B cell (primary cell): ENCODE measurements at regions not wholly inside any gene's neighbourhood (a gene's known extent, or its start where the extent isn't known, plus 50 kb on each side); places are given as distances from the start of the nearest gene placed in this dataset.

ENCODE experiments used
- ATAC-seq: fragments of 200-7000 bp; cut with Tn5 transposase; one replicate; pipeline ENCODE4 v1.10.0; 2021; ENCODE audit warnings: low read depth, mild to moderate bottlenecking, moderate number of reproducible peaks, moderate library complexity
- CTCF ChIA-PET: fragments of 350-600 bp; sonication (Branson Sonifier 250); formaldehyde crosslinking; loops from one replicate; lab custom pipeline; 2021; ENCODE audit warnings: antibody characterized with exemption, inconsistent platforms; lab: Charles Lee
- POLR2A ChIA-PET: fragments of 350-600 bp; sonication (Branson Sonifier 250); formaldehyde crosslinking; loops from one replicate; lab custom pipeline; 2021; ENCODE audit warnings: antibody characterized with exemption; lab: Charles Lee
- DNase-seq: peaks from one replicate; pipeline ENCODE4 v3.0.0; 2013
- H2AFZ ChIP-seq: 2 replicates; pipeline ENCODE4 v1.6.1; 2012; ENCODE audit warnings: mild to moderate bottlenecking, low read depth, low read length; ENCODE audit not compliant: insufficient read depth, poor library complexity, severe bottlenecking
- H3K27ac ChIP-seq, 2 donors: 1 replicate in 1 of 2; 2 replicates in 1 of 2; pipeline ENCODE4 v1.5.1; 2012 to 2013; ENCODE audit warnings: low read length in 2 of 2, mild to moderate bottlenecking in 2 of 2, moderate library complexity in 1 of 2
- H3K27me3 ChIP-seq, 4 experiments: fragments of 200-600 bp in 1 of 4; sonication (generic) in 1 of 4; replicated peaks in 1 of 4; 1 replicate in 2 of 4; 2 replicates in 2 of 4; pipeline versions ENCODE4 v1.6.1 to v1.7.0; 2013 to 2016; ENCODE audit warnings: low read length in 3 of 4, mild to moderate bottlenecking in 2 of 4, mixed read lengths in 1 of 4, moderate library complexity in 1 of 4; ENCODE audit not compliant: insufficient read depth in 4 of 4, control insufficient read depth in 3 of 4; ENCODE audit errors: control extremely low read depth in 1 of 4
- H3K36me3 ChIP-seq, 2 experiments: replicated peaks in 1 of 2; 1 replicate in 1 of 2; 2 replicates in 1 of 2; pipeline versions ENCODE4 v1.6.1 to v1.7.1; 2013; ENCODE audit warnings: low read length in 1 of 2; ENCODE audit not compliant: insufficient read depth in 2 of 2, control insufficient read depth in 1 of 2; ENCODE audit errors: control extremely low read depth in 1 of 2, extremely low read depth in 1 of 2
- H3K4me1 ChIP-seq, 2 donors: fragments of 200-600 bp in 1 of 2; sonication (generic) in 1 of 2; 1 replicate in 1 of 2; 2 replicates in 1 of 2; pipeline versions ENCODE4 v1.5.1 to v1.6.1; 2013 to 2017; ENCODE audit warnings: low read length in 2 of 2; ENCODE audit not compliant: control insufficient read depth in 2 of 2, insufficient read depth in 2 of 2
- H3K4me2 ChIP-seq: replicated peaks from 2 replicates; pipeline ENCODE3; 2012; ENCODE audit warnings: mild to moderate bottlenecking, low read depth, low read length; ENCODE audit not compliant: poor library complexity, severe bottlenecking
- H3K4me3 ChIP-seq, 5 experiments: fragments of 200-600 bp in 1 of 5; sonication (generic) in 1 of 5; 1 replicate in 3 of 5; 2 replicates in 2 of 5; pipeline versions ENCODE4 v1.5.1 to v1.7.0; 2011 to 2016; ENCODE audit warnings: low read length in 4 of 5, mild to moderate bottlenecking in 4 of 5, low read depth in 2 of 5, control low read depth in 1 of 5, moderate library complexity in 1 of 5; ENCODE audit not compliant: insufficient read depth in 1 of 5; ENCODE audit errors: control extremely low read depth in 1 of 5, extremely low read depth in 1 of 5
- H3K79me2 ChIP-seq: fragments of 200-600 bp; sonication (generic); one replicate; pipeline ENCODE4 v1.6.0; 2016; ENCODE audit warnings: low read length; ENCODE audit not compliant: control insufficient read depth, insufficient read depth
- H3K9ac ChIP-seq: fragments of 200-600 bp; sonication (generic); 2 replicates; pipeline ENCODE4 v1.6.1; 2017; ENCODE audit warnings: mild to moderate bottlenecking, low read length, moderate library complexity
- H3K9me3 ChIP-seq, 3 donors: one replicate each; pipeline versions ENCODE4 v1.6.1 to v1.7.1; 2013; ENCODE audit warnings: low read length in 2 of 3; ENCODE audit not compliant: control insufficient read depth in 2 of 3, insufficient read depth in 1 of 3; ENCODE audit errors: control extremely low read depth in 1 of 3
- H4K20me1 ChIP-seq: 2 replicates; pipeline ENCODE4 v1.6.0; 2012; ENCODE audit warnings: mild to moderate bottlenecking, low read length; ENCODE audit not compliant: insufficient read depth, control insufficient read depth, poor library complexity, severe bottlenecking
- H3K27ac Mint-ChIP-seq: one replicate; pipeline ENCODE4 v1.8.0; 2021; ENCODE audit warnings: mixed read lengths
- H3K27me3 Mint-ChIP-seq: one replicate; pipeline ENCODE4 v1.8.0; 2021; ENCODE audit warnings: mixed read lengths
- H3K4me1 Mint-ChIP-seq: one replicate; pipeline ENCODE4 v1.8.0; 2021; ENCODE audit warnings: mixed read lengths
- H3K4me3 Mint-ChIP-seq: one replicate; pipeline ENCODE4 v1.8.0; 2021; ENCODE audit warnings: mixed read lengths
- H3K9me3 Mint-ChIP-seq: one replicate; pipeline ENCODE4 v1.8.0; 2022; ENCODE audit warnings: mixed read lengths; ENCODE audit not compliant: insufficient read depth
- EZH2 ChIP-seq: IDR thresholded peaks from 2 replicates; pipeline ENCODE4 v1.6.1; 2012; ENCODE audit warnings: borderline replicate concordance, low read depth, mild to moderate bottlenecking, moderate library complexity, low read length; ENCODE audit not compliant: insufficient read depth, poor library complexity, severe bottlenecking
- WGBS: methylation state at CpG from one replicate; pipeline ENCODE4 v1.1.5; 2013; ENCODE audit warnings: missing lambda C conversion rate; ENCODE audit not compliant: insufficient coverage; 5-methylcytosine and 5-hydroxymethylcytosine counted together
- intact Hi-C: fragments of 100-400 bp; cut with micrococcal nuclease; formaldehyde crosslinking; loops from one replicate; pipeline ENCODE4 v1.10.0; 2022
- TF ChIP-seq, protein P1 (sequence below): fragments of 200-600 bp; IDR thresholded peaks from one replicate; pipeline ENCODE4 v1.8.0; 2022; ENCODE audit warnings: antibody characterized with exemption, mild to moderate bottlenecking

DNA sequence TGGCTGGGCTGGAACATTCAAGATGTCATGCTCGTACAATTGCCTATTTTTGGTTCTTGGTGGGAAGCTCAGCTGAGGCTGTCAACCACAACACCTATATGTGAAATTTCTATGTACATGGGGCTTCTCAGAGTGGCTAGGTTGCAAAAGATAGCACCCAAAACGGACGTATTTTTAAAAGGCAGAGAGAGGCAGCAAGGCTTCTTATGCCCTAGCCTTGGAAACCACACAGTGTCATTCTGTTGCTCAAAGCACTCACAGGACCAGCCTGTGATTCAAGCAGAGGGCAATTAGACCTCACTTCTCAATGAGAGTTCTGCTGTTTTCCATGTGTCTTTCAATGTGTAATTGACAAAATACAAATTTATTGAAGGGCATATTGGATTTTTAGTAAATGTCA lies 134.0 kb downstream of the GXYLT1 start:
- Histone ChIP-seq H3K79me2 (no peaks in the 10 kb centered on the region), H3K9me3 (no peaks in the 10 kb centered on the region), H3K36me3 (no peaks in the 10 kb centered on the region), H3K4me1 (peaks cover 0 to 4% of the 10 kb centered on the region in 2 donors), H3K4me2 (no peak overlapping the region), H3K27ac (no peak overlapping the region), H3K9ac (no peak overlapping the region), H4K20me1 (no peaks in the 10 kb centered on the region), H3K4me3 (no peak overlapping the region), H3K27me3 (no peaks in the 10 kb centered on the region), H2AFZ (no peak overlapping the region)
- Mint-ChIP-seq H3K4me1 (no peaks in the 10 kb centered on the region), H3K9me3 (no peaks in the 10 kb centered on the region), H3K27me3 (peaks cover 10% of the 10 kb centered on the region), H3K27ac (no peak overlapping the region), H3K4me3 (no peak overlapping the region)
- CTCF ChIA-PET: interaction anchor here (1.5 kb wide), 1 partner anchor 10 kb away, joined by 4 read pairs; no protein-coding TSS in a partner anchor
- TF ChIP-seq EZH2: no peak
- TF ChIP-seq, protein P1, sequence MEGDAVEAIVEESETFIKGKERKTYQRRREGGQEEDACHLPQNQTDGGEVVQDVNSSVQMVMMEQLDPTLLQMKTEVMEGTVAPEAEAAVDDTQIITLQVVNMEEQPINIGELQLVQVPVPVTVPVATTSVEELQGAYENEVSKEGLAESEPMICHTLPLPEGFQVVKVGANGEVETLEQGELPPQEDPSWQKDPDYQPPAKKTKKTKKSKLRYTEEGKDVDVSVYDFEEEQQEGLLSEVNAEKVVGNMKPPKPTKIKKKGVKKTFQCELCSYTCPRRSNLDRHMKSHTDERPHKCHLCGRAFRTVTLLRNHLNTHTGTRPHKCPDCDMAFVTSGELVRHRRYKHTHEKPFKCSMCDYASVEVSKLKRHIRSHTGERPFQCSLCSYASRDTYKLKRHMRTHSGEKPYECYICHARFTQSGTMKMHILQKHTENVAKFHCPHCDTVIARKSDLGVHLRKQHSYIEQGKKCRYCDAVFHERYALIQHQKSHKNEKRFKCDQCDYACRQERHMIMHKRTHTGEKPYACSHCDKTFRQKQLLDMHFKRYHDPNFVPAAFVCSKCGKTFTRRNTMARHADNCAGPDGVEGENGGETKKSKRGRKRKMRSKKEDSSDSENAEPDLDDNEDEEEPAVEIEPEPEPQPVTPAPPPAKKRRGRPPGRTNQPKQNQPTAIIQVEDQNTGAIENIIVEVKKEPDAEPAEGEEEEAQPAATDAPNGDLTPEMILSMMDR: no peak
- 80% methylated on average over 2 of the region's 3 CpGs for WGBS
- POLR2A ChIA-PET: no interaction called here
- intact Hi-C loops: no loop called here
- ATAC-seq: no peak
- DNase-seq: no peak

DNA sequence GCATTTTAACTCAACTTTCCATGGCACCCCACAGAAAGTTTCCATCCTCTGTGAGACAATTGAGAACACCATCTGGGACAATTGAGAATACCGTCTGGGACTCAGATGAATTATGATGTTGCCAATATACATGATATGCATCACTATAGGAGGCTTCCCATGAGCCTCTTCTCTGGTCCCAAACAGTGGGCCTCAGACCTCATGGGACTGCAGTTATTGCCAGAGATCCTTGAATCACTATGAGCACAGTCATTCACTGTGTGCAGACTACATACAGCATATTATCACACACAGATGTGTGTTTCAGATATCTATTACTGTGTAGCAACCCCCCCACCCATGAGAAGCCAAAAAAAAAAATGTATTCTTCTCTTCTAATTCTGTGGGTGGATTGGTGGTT lies 134.4 kb downstream of the GXYLT1 start:
- H3K27ac Mint-ChIP-seq: no peak overlapping the region
- CTCF ChIA-PET: no interaction called here
- no peak for ATAC-seq

More for the DNA sequence above, 134.4 kb downstream of the GXYLT1 start:
- H3K27ac ChIP-seq: no peak overlapping the region
- peaks cover 10% of the 10 kb centered on the region for H3K27me3 Mint-ChIP-seq
- no peak overlapping the region for H3K4me3 ChIP-seq
- H4K20me1 ChIP-seq: no peaks in the 10 kb centered on the region
- H3K36me3 ChIP-seq: no peaks in the 10 kb centered on the region
- H3K4me3 Mint-ChIP-seq: no peak overlapping the region
- no peak overlapping the region for H2AFZ ChIP-seq
- peaks cover 0 to 4% of the 10 kb centered on the region in 2 donors for H3K4me1 ChIP-seq
- POLR2A ChIA-PET: no interaction called here
- H3K9me3 Mint-ChIP-seq: no peaks in the 10 kb centered on the region
- intact Hi-C loops: no loop called here
- H3K27me3 ChIP-seq: no peaks in the 10 kb centered on the region
- no peaks in the 10 kb centered on the region for H3K79me2 ChIP-seq
- no peak for TF ChIP-seq EZH2
- TF ChIP-seq, protein P1: no peak
- H3K9me3 ChIP-seq: no peaks in the 10 kb centered on the region
- WGBS: no CpG with 5 or more reads among the region's 1 CpG
- DNase-seq: no peak
- no peak overlapping the region for H3K4me2 ChIP-seq
- no peak overlapping the region for H3K9ac ChIP-seq
- no peaks in the 10 kb centered on the region for H3K4me1 Mint-ChIP-seq
